ENCODE measurements at regions not wholly inside any gene's neighbourhood (a gene's known extent, or its start where the extent isn't known, plus 50 kb on each side); places are given as distances from the start of the nearest gene placed in this dataset.
"Not testable (repeated sequence)": the region's sequence is repeated elsewhere in the genome, so short reads cannot be mapped to it uniquely, and the experiment has no call there.

GRCh38 chr15:84480174-84480681, 120.6 kb upstream of the ZSCAN2 start:
- TF ChIP-seq ZNF274 (IDR thresholded peaks at IDR 0.05; ENCODE audit: borderline replicate concordance, extremely low read depth, low read length); CTCF (IDR thresholded peaks at IDR 0.05; ENCODE audit: control extremely low read depth in 1 of 3, insufficient read depth in 1 of 3, low read depth in 1 of 3, low read length in 3 of 3); RNF2 (IDR thresholded peaks at IDR 0.05; ENCODE audit: borderline replicate concordance, low read depth, low read length, missing control alignments, poor library complexity, severe bottlenecking); GTF2F1 (IDR thresholded peaks at IDR 0.05; ENCODE audit: borderline replicate concordance, low read depth, low read length); POLR2A (IDR thresholded peaks at IDR 0.05; ENCODE audit: control extremely low read depth in 1 of 2, low read depth in 2 of 2, low read length in 2 of 2); SRF (IDR thresholded peaks at IDR 0.05; ENCODE audit: low read depth, low read length): not testable (repeated sequence)

All from H1 (cell line).